ENCODE measurements at regions not wholly inside any gene's neighbourhood (a gene's known extent, or its start where the extent isn't known, plus 50 kb on each side); places are given as distances from the start of the nearest gene placed in this dataset.

DNA sequence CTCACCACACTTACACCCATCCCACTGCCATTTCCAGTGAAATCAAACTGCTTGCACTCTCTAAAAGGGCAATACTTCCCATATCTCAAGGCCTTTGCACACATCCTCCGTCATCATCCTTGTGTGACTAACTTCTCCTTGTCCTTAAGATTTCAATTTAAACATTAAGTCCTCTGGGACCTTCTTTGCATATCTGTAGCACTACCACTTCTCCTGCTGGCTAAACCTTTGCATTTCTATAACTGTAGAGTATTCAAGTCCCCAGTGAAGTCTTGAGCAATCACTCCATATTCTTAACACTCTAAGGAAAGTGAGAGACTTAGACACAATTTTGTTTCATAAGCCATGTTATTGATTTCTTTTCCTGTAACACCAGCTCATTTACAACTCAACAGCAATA, 136.8 kb upstream of the EPHA4 start:
- Histone ChIP-seq H3K9ac (ENCODE audit: insufficient read length, low read depth) (no peak overlapping the region), H3K27me3 (ENCODE audit: insufficient read depth, insufficient read length) (no peaks in the 10 kb centered on the region), H3K4me3 (ENCODE audit: insufficient read length, low read depth) (no peak overlapping the region), H3K4me1 (ENCODE audit: insufficient read depth, insufficient read length) (peaks cover 2% of the 10 kb centered on the region), H3K36me3 (ENCODE audit: insufficient read depth, insufficient read length, low read length) (no peaks in the 10 kb centered on the region), H3K9me3 (ENCODE audit: insufficient read depth, low read length) (no peaks in the 10 kb centered on the region)
- TF ChIP-seq SUZ12 (IDR thresholded peaks at IDR 0.05; ENCODE audit: extremely low read depth, insufficient read depth, insufficient read length) (no peak), ZNF274 (IDR thresholded peaks at IDR 0.05; ENCODE audit: low read depth, low read length) (no peak), YY1 (IDR thresholded peaks at IDR 0.05; ENCODE audit: insufficient read depth, insufficient read length) (no peak)
- DNase-seq (ENCODE audit: low read depth, low spot score), result peak; percentile 42

DNA sequence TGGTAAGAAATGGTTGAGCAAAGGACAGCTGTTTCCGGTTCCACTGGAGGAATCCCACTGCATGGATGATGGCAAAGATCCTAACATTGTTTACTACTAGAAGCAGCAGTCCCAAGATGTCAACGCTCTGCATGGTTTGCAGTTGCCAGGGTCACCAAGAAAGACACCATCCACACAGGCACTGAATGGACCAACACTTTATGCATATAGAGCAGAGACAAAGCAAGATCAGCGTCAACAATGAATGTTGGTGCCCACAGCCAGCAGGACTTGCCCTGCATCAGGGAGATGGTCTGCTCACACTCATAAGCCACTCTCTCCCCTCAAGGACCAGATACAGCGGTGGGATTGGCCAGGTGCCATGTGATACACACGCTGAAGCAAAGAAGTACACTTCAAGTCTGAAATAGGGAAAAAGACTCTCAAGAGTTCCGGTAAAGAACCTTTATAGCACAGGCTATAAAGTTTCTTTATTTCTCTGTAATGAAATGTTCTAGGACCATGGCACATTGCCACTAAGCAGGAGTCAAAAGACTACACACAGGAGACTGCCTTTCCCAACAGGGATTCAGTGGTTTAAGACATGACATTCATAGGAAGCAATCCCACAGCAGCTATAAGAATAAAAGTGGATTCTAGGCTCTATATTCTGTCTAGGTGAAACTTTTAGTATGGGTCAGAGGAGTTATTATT, 133.2 kb upstream of the EPHA4 start:
- H3K9me3 ChIP-seq (ENCODE audit: insufficient read depth, low read length), result no peaks in the 10 kb centered on the region
- peaks cover 2% of the 10 kb centered on the region for H3K4me1 ChIP-seq (ENCODE audit: insufficient read depth, insufficient read length)
- TF ChIP-seq ZNF274 (IDR thresholded peaks at IDR 0.05; ENCODE audit: low read depth, low read length), result no peak
- TF ChIP-seq YY1 (IDR thresholded peaks at IDR 0.05; ENCODE audit: insufficient read depth, insufficient read length), result no peak
- no peak for TF ChIP-seq SUZ12 (IDR thresholded peaks at IDR 0.05; ENCODE audit: extremely low read depth, insufficient read depth, insufficient read length)
- H3K4me3 ChIP-seq (ENCODE audit: insufficient read length, low read depth), result no peak overlapping the region
- H3K27me3 ChIP-seq (ENCODE audit: insufficient read depth, insufficient read length), result no peaks in the 10 kb centered on the region
- H3K9ac ChIP-seq (ENCODE audit: insufficient read length, low read depth), result no peak overlapping the region
- no peak for DNase-seq (ENCODE audit: low read depth, low spot score)
- H3K36me3 ChIP-seq (ENCODE audit: insufficient read depth, insufficient read length, low read length), result no peaks in the 10 kb centered on the region

- H3K36me3 ChIP-seq (ENCODE audit: insufficient read depth, insufficient read length, low read length), result no peaks in the 10 kb centered on the region
- TF ChIP-seq YY1 (IDR thresholded peaks at IDR 0.05; ENCODE audit: insufficient read depth, insufficient read length), result no peak
- TF ChIP-seq SUZ12 (IDR thresholded peaks at IDR 0.05; ENCODE audit: extremely low read depth, insufficient read depth, insufficient read length), result no peak
- TF ChIP-seq ZNF274 (IDR thresholded peaks at IDR 0.05; ENCODE audit: low read depth, low read length), result no peak
- DNase-seq (ENCODE audit: low read depth, low spot score), result no peak
- no peak overlapping the region for H3K9ac ChIP-seq (ENCODE audit: insufficient read length, low read depth)
- H3K4me1 ChIP-seq (ENCODE audit: insufficient read depth, insufficient read length), result peaks cover 2% of the 10 kb centered on the region
- no peaks in the 10 kb centered on the region for H3K9me3 ChIP-seq (ENCODE audit: insufficient read depth, low read length)
- H3K4me3 ChIP-seq (ENCODE audit: insufficient read length, low read depth), result no peak overlapping the region
- no peaks in the 10 kb centered on the region for H3K27me3 ChIP-seq (ENCODE audit: insufficient read depth, insufficient read length)
Measured at GRCh38 chr2:221704442-221704841, 132.3 kb upstream of the EPHA4 start.

DNA sequence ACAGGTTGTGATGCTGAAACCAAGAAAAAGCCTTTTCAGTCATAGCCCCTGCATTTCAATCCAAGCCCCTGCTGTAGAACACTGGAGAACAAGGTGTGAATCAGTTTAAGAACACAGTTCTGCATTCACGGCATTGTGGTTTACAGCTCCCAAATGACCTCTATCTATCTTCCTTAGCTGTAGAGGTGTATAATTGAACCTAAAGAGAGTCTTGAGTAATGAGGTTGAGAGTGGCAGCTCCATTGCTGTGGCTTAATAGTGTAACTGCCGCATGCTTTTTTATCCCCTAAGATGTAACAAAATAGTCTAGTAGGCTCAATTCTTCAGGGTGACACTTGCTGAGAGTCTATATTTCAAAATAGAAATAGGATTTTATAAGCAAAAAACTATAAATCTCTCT, 121.3 kb upstream of the EPHA4 start:
- H3K4me3 ChIP-seq (ENCODE audit: insufficient read length, low read depth), result no peak overlapping the region
- TF ChIP-seq YY1 (IDR thresholded peaks at IDR 0.05; ENCODE audit: insufficient read depth, insufficient read length) (no peak), SUZ12 (IDR thresholded peaks at IDR 0.05; ENCODE audit: extremely low read depth, insufficient read depth, insufficient read length) (no peak), ZNF274 (IDR thresholded peaks at IDR 0.05; ENCODE audit: low read depth, low read length) (no peak)
- H3K36me3 ChIP-seq (ENCODE audit: insufficient read depth, insufficient read length, low read length), result no peaks in the 10 kb centered on the region
- H3K27me3 ChIP-seq (ENCODE audit: insufficient read depth, insufficient read length), result no peaks in the 10 kb centered on the region
- DNase-seq (ENCODE audit: low read depth, low spot score), result no peak
- no peaks in the 10 kb centered on the region for H3K9me3 ChIP-seq (ENCODE audit: insufficient read depth, low read length)
- no peaks in the 10 kb centered on the region for H3K4me1 ChIP-seq (ENCODE audit: insufficient read depth, insufficient read length)
- H3K9ac ChIP-seq (ENCODE audit: insufficient read length, low read depth), result no peak overlapping the region

DNA sequence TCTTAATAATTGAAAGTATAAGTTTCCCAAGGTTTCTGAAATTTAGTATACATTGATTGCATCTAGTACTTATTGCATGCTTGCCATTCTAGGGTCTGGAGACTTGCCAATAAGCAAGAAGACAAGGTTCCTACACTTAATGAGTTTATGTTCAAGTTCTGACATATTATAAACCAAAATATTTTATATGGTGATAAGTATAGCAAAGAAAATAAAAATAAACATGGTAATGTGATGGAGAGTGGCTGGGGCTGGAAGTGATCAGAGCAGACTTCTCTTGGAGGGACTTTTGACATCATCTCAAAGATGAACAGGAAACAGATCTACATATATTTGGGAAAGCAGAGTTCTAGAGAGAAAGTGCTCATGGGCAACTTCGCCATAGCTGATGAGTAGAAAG, 119.5 kb upstream of the EPHA4 start:
- H3K36me3 ChIP-seq (ENCODE audit: insufficient read depth, insufficient read length, low read length), result no peaks in the 10 kb centered on the region
- H3K4me1 ChIP-seq (ENCODE audit: insufficient read depth, insufficient read length), result no peaks in the 10 kb centered on the region
- no peaks in the 10 kb centered on the region for H3K9me3 ChIP-seq (ENCODE audit: insufficient read depth, low read length)
- no peak for DNase-seq (ENCODE audit: low read depth, low spot score)
- H3K4me3 ChIP-seq (ENCODE audit: insufficient read length, low read depth), result no peak overlapping the region
- no peaks in the 10 kb centered on the region for H3K27me3 ChIP-seq (ENCODE audit: insufficient read depth, insufficient read length)
- H3K9ac ChIP-seq (ENCODE audit: insufficient read length, low read depth), result no peak overlapping the region
- TF ChIP-seq YY1 (IDR thresholded peaks at IDR 0.05; ENCODE audit: insufficient read depth, insufficient read length), result no peak
- TF ChIP-seq SUZ12 (IDR thresholded peaks at IDR 0.05; ENCODE audit: extremely low read depth, insufficient read depth, insufficient read length), result no peak
- TF ChIP-seq ZNF274 (IDR thresholded peaks at IDR 0.05; ENCODE audit: low read depth, low read length), result no peak

DNA sequence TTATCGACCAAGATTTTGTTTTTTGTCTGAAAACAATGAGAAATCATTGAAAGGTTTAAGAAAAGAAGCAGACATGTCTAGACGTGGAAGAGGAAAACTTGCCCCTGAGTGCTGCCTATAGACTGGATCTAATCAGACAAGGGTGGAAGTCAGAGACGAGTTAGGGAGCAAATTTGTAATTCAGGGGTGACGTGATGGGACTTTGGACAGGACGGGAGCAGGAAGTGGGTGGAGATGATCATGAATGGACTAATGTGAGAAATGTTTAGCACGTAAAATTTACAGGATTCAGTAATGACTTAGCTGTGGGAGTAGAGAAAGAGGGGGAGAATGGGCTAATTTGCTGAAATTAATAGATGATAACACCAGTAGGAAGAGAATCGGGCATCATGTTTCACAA, 117.0 kb upstream of the EPHA4 start:
- Histone ChIP-seq H3K9me3 (ENCODE audit: insufficient read depth, low read length) (no peaks in the 10 kb centered on the region), H3K36me3 (ENCODE audit: insufficient read depth, insufficient read length, low read length) (no peaks in the 10 kb centered on the region), H3K9ac (ENCODE audit: insufficient read length, low read depth) (no peak overlapping the region), H3K27me3 (ENCODE audit: insufficient read depth, insufficient read length) (no peaks in the 10 kb centered on the region), H3K4me3 (ENCODE audit: insufficient read length, low read depth) (no peak overlapping the region), H3K4me1 (ENCODE audit: insufficient read depth, insufficient read length) (no peaks in the 10 kb centered on the region)
- DNase-seq (ENCODE audit: low read depth, low spot score), result no peak
- no peak for TF ChIP-seq ZNF274 (IDR thresholded peaks at IDR 0.05; ENCODE audit: low read depth, low read length)
- no peak for TF ChIP-seq SUZ12 (IDR thresholded peaks at IDR 0.05; ENCODE audit: extremely low read depth, insufficient read depth, insufficient read length)
- TF ChIP-seq YY1 (IDR thresholded peaks at IDR 0.05; ENCODE audit: insufficient read depth, insufficient read length), result no peak

GRCh38 chr2:221680548-221680947, 108.4 kb upstream of the EPHA4 start:
- no peaks in the 10 kb centered on the region for H3K9me3 ChIP-seq (ENCODE audit: insufficient read depth, low read length)
- H3K36me3 ChIP-seq (ENCODE audit: insufficient read depth, insufficient read length, low read length), result no peaks in the 10 kb centered on the region
- no peak overlapping the region for H3K4me3 ChIP-seq (ENCODE audit: insufficient read length, low read depth)
- no peak for TF ChIP-seq SUZ12 (IDR thresholded peaks at IDR 0.05; ENCODE audit: extremely low read depth, insufficient read depth, insufficient read length)
- TF ChIP-seq ZNF274 (IDR thresholded peaks at IDR 0.05; ENCODE audit: low read depth, low read length), result no peak
- TF ChIP-seq YY1 (IDR thresholded peaks at IDR 0.05; ENCODE audit: insufficient read depth, insufficient read length), result no peak
- H3K4me1 ChIP-seq (ENCODE audit: insufficient read depth, insufficient read length), result no peaks in the 10 kb centered on the region
- no peaks in the 10 kb centered on the region for H3K27me3 ChIP-seq (ENCODE audit: insufficient read depth, insufficient read length)
- no peak overlapping the region for H3K9ac ChIP-seq (ENCODE audit: insufficient read length, low read depth)
- DNase-seq (ENCODE audit: low read depth, low spot score), result no peak
